ENCODE measurements at regions not wholly inside any gene's neighbourhood (a gene's known extent, or its start where the extent isn't known, plus 50 kb on each side); places are given as distances from the start of the nearest gene placed in this dataset.

GRCh38 chr13:72462726-72463125 lies 264.7 kb downstream of the MZT1 start:
- no peak for TF ChIP-seq EZH2phosphoT487 (conservative IDR thresholded peaks at IDR 0.05; ENCODE audit: low read length)
- no peak for TF ChIP-seq CTCF (IDR thresholded peaks at IDR 0.05; ENCODE audit: insufficient read depth, low read length, poor library complexity, severe bottlenecking)
- Histone ChIP-seq H2AFZ (ENCODE audit: low read depth, low read length, severe bottlenecking) (no peak overlapping the region), H3K79me2 (ENCODE audit: insufficient read depth, low read length) (no peaks in the 10 kb centered on the region), H3K4me2 (ENCODE audit: low read depth, low read length, poor library complexity, severe bottlenecking) (no peak overlapping the region), H3K36me3 (ENCODE audit: low read length) (no peaks in the 10 kb centered on the region), H3K27ac (ENCODE audit: low read depth, low read length) (no peak overlapping the region), H3K9me2 (replicated peaks; ENCODE audit: insufficient read depth, low read length) (no peaks in the 10 kb centered on the region), H4K20me1 (ENCODE audit: low read depth, low read length) (no peaks in the 10 kb centered on the region), H3F3A (ENCODE audit: insufficient read depth) (no peaks in the 10 kb centered on the region), H3K9me3 (ENCODE audit: insufficient read depth, low read length) (no peaks in the 10 kb centered on the region), H3K27me3 (ENCODE audit: low read length) (no peaks in the 10 kb centered on the region), H3K4me3 (ENCODE audit: insufficient read depth, low read length, poor library complexity, severe bottlenecking) (no peak overlapping the region), H3K9ac (ENCODE audit: low read length) (no peak overlapping the region)

DNA sequence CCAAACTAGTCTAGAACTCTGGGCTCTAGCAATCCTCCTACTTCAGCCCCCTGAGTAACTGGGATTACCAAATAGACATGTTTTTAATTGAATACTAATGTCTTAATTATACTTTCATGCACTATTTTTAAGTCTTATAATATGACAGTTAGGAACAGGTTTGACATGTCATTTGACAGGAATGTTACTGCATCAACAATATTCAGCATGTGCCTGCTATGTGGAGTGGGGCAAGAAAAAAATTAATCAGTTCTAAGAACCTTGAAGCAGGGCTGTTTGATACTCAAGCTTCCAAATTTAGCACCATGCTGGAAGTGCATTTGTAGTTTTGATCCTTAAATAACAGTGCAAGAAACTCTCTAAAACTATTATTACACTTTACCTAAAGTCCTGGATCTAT lies 265.3 kb downstream of the MZT1 start:
- TF ChIP-seq EZH2phosphoT487 (conservative IDR thresholded peaks at IDR 0.05; ENCODE audit: low read length) = no peak
- TF ChIP-seq CTCF (IDR thresholded peaks at IDR 0.05; ENCODE audit: insufficient read depth, low read length, poor library complexity, severe bottlenecking) = no peak
- Histone ChIP-seq H3K79me2 (ENCODE audit: insufficient read depth, low read length) (no peaks in the 10 kb centered on the region), H2AFZ (ENCODE audit: low read depth, low read length, severe bottlenecking) (no peak overlapping the region), H3K36me3 (ENCODE audit: low read length) (no peaks in the 10 kb centered on the region), H3K27me3 (ENCODE audit: low read length) (no peaks in the 10 kb centered on the region), H3K27ac (ENCODE audit: low read depth, low read length) (no peak overlapping the region), H3K9ac (ENCODE audit: low read length) (no peak overlapping the region), H3F3A (ENCODE audit: insufficient read depth) (no peaks in the 10 kb centered on the region), H3K4me3 (ENCODE audit: insufficient read depth, low read length, poor library complexity, severe bottlenecking) (no peak overlapping the region), H3K9me3 (ENCODE audit: insufficient read depth, low read length) (no peaks in the 10 kb centered on the region), H4K20me1 (ENCODE audit: low read depth, low read length) (no peaks in the 10 kb centered on the region), H3K9me2 (replicated peaks; ENCODE audit: insufficient read depth, low read length) (no peaks in the 10 kb centered on the region), H3K4me2 (ENCODE audit: low read depth, low read length, poor library complexity, severe bottlenecking) (no peak overlapping the region)

- no peak overlapping the region for H3K9ac ChIP-seq (ENCODE audit: low read length)
- H2AFZ ChIP-seq (ENCODE audit: low read depth, low read length, severe bottlenecking) = no peak overlapping the region
- H3F3A ChIP-seq (ENCODE audit: insufficient read depth) = no peaks in the 10 kb centered on the region
- H3K9me3 ChIP-seq (ENCODE audit: insufficient read depth, low read length) = no peaks in the 10 kb centered on the region
- no peak overlapping the region for H3K4me3 ChIP-seq (ENCODE audit: insufficient read depth, low read length, poor library complexity, severe bottlenecking)
- H3K27ac ChIP-seq (ENCODE audit: low read depth, low read length) = no peak overlapping the region
- H3K4me2 ChIP-seq (ENCODE audit: low read depth, low read length, poor library complexity, severe bottlenecking) = no peak overlapping the region
- no peaks in the 10 kb centered on the region for H3K79me2 ChIP-seq (ENCODE audit: insufficient read depth, low read length)
- no peaks in the 10 kb centered on the region for H3K27me3 ChIP-seq (ENCODE audit: low read length)
- no peaks in the 10 kb centered on the region for H3K36me3 ChIP-seq (ENCODE audit: low read length)
- H3K9me2 ChIP-seq (replicated peaks; ENCODE audit: insufficient read depth, low read length) = no peaks in the 10 kb centered on the region
- no peak for TF ChIP-seq EZH2phosphoT487 (conservative IDR thresholded peaks at IDR 0.05; ENCODE audit: low read length)
- TF ChIP-seq CTCF (IDR thresholded peaks at IDR 0.05; ENCODE audit: insufficient read depth, low read length, poor library complexity, severe bottlenecking) = no peak
- H4K20me1 ChIP-seq (ENCODE audit: low read depth, low read length) = no peaks in the 10 kb centered on the region
Measured at GRCh38 chr13:72458701-72459100, 268.7 kb downstream of the MZT1 start.

DNA sequence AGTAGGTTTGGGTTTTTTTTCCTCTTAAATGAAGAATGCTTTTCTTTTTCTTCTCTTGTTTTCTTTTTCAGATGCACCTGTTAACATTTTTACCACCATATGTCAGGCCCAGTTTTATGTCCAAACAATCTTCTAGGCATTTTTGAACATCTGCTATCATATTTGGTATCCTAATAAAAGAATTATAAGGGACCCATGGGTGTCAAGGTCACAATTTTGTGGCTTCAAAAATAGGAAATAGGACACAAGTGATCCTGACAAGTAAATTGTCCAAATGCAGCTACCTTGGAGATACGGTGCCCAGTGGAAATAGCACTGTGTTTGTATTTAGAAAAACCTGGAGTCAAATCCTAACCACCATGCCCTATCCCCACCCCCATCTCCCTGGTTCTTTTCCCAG lies 270.3 kb downstream of the MZT1 start:
- H3K27me3 ChIP-seq (ENCODE audit: low read length) = no peaks in the 10 kb centered on the region
- no peaks in the 10 kb centered on the region for H3K79me2 ChIP-seq (ENCODE audit: insufficient read depth, low read length)
- no peak overlapping the region for H3K9ac ChIP-seq (ENCODE audit: low read length)
- H2AFZ ChIP-seq (ENCODE audit: low read depth, low read length, severe bottlenecking) = no peak overlapping the region
- H3F3A ChIP-seq (ENCODE audit: insufficient read depth) = no peaks in the 10 kb centered on the region
- H3K9me2 ChIP-seq (replicated peaks; ENCODE audit: insufficient read depth, low read length) = no peaks in the 10 kb centered on the region
- no peaks in the 10 kb centered on the region for H3K36me3 ChIP-seq (ENCODE audit: low read length)
- H4K20me1 ChIP-seq (ENCODE audit: low read depth, low read length) = no peaks in the 10 kb centered on the region
- no peak overlapping the region for H3K4me2 ChIP-seq (ENCODE audit: low read depth, low read length, poor library complexity, severe bottlenecking)
- TF ChIP-seq EZH2phosphoT487 (conservative IDR thresholded peaks at IDR 0.05; ENCODE audit: low read length) (no peak), CTCF (IDR thresholded peaks at IDR 0.05; ENCODE audit: insufficient read depth, low read length, poor library complexity, severe bottlenecking) (no peak)
- H3K4me3 ChIP-seq (ENCODE audit: insufficient read depth, low read length, poor library complexity, severe bottlenecking) = no peak overlapping the region
- H3K27ac ChIP-seq (ENCODE audit: low read depth, low read length) = no peak overlapping the region
- no peaks in the 10 kb centered on the region for H3K9me3 ChIP-seq (ENCODE audit: insufficient read depth, low read length)

Data from SU-DHL-6 (cell line).